ENCODE measurements at regions not wholly inside any gene's neighbourhood (a gene's known extent, or its start where the extent isn't known, plus 50 kb on each side); places are given as distances from the start of the nearest gene placed in this dataset.

- TF ChIP-seq YY1 (IDR thresholded peaks at IDR 0.05; ENCODE audit: insufficient read depth, insufficient read length) (no peak), SUZ12 (IDR thresholded peaks at IDR 0.05; ENCODE audit: extremely low read depth, insufficient read depth, insufficient read length) (no peak), ZNF274 (IDR thresholded peaks at IDR 0.05; ENCODE audit: low read depth, low read length) (no peak)
- Histone ChIP-seq H3K9me3 (ENCODE audit: insufficient read depth, low read length) (no peaks in the 10 kb centered on the region), H3K36me3 (ENCODE audit: insufficient read depth, insufficient read length, low read length) (peaks cover 60% of the 10 kb centered on the region), H3K27me3 (ENCODE audit: insufficient read depth, insufficient read length) (no peaks in the 10 kb centered on the region), H3K9ac (ENCODE audit: insufficient read length, low read depth) (peak overlapping the region; percentile 76), H3K4me3 (ENCODE audit: insufficient read length, low read depth) (no peak overlapping the region), H3K4me1 (ENCODE audit: insufficient read depth, insufficient read length) (peaks cover 35% of the 10 kb centered on the region)
- DNase-seq (ENCODE audit: low read depth, low spot score), result peak; percentile 54
These were observed 133.1 kb downstream of the NCOR2 start for GRCh38 chr12:124434354-124434753.

DNA sequence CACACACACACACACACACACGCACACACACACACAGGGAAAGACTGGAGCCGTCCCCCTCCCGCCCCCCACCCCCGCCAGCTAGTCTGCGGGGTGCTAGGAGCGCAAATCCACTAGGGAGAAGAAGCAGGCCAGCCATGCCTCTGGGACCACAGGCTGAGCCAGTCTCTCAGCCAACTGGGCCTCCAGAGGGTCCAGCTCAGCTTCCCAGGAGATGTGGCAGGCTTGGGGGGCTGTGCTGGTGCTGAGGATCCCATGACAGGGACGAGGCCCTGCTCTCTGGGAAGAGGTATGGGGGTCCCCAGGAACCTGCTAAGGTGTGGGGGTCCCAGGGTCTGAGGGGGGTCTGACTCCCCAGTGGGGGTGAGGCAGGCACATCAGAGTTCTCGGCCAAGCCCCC lies 133.5 kb downstream of the NCOR2 start:
- TF ChIP-seq ZNF274 (IDR thresholded peaks at IDR 0.05; ENCODE audit: low read depth, low read length) (no peak), SUZ12 (IDR thresholded peaks at IDR 0.05; ENCODE audit: extremely low read depth, insufficient read depth, insufficient read length) (no peak), YY1 (IDR thresholded peaks at IDR 0.05; ENCODE audit: insufficient read depth, insufficient read length) (no peak)
- peaks cover 40% of the 10 kb centered on the region for H3K4me1 ChIP-seq (ENCODE audit: insufficient read depth, insufficient read length)
- H3K36me3 ChIP-seq (ENCODE audit: insufficient read depth, insufficient read length, low read length), result peaks cover 63% of the 10 kb centered on the region
- no peaks in the 10 kb centered on the region for H3K9me3 ChIP-seq (ENCODE audit: insufficient read depth, low read length)
- H3K9ac ChIP-seq (ENCODE audit: insufficient read length, low read depth), result peak overlapping the region; percentile 76
- DNase-seq (ENCODE audit: low read depth, low spot score), result no peak
- H3K27me3 ChIP-seq (ENCODE audit: insufficient read depth, insufficient read length), result no peaks in the 10 kb centered on the region
- H3K4me3 ChIP-seq (ENCODE audit: insufficient read length, low read depth), result no peak overlapping the region

- peaks cover 42% of the 10 kb centered on the region for H3K4me1 ChIP-seq (ENCODE audit: insufficient read depth, insufficient read length)
- DNase-seq (ENCODE audit: low read depth, low spot score), result no peak
- no peaks in the 10 kb centered on the region for H3K27me3 ChIP-seq (ENCODE audit: insufficient read depth, insufficient read length)
- H3K36me3 ChIP-seq (ENCODE audit: insufficient read depth, insufficient read length, low read length), result peaks cover 63% of the 10 kb centered on the region
- H3K4me3 ChIP-seq (ENCODE audit: insufficient read length, low read depth), result no peak overlapping the region
- peak overlapping the region; percentile 54 for H3K9ac ChIP-seq (ENCODE audit: insufficient read length, low read depth)
- H3K9me3 ChIP-seq (ENCODE audit: insufficient read depth, low read length), result no peaks in the 10 kb centered on the region
- TF ChIP-seq ZNF274 (IDR thresholded peaks at IDR 0.05; ENCODE audit: low read depth, low read length) (no peak), SUZ12 (IDR thresholded peaks at IDR 0.05; ENCODE audit: extremely low read depth, insufficient read depth, insufficient read length) (no peak), YY1 (IDR thresholded peaks at IDR 0.05; ENCODE audit: insufficient read depth, insufficient read length) (no peak)
These were observed 134.1 kb downstream of the NCOR2 start for GRCh38 chr12:124433147-124433874.

- TF ChIP-seq SUZ12 (IDR thresholded peaks at IDR 0.05; ENCODE audit: extremely low read depth, insufficient read depth, insufficient read length) (no peak), YY1 (IDR thresholded peaks at IDR 0.05; ENCODE audit: insufficient read depth, insufficient read length) (no peak), ZNF274 (IDR thresholded peaks at IDR 0.05; ENCODE audit: low read depth, low read length) (no peak)
These were observed 135.0 kb downstream of the NCOR2 start for GRCh38 chr12:124432376-124432775.

DNA sequence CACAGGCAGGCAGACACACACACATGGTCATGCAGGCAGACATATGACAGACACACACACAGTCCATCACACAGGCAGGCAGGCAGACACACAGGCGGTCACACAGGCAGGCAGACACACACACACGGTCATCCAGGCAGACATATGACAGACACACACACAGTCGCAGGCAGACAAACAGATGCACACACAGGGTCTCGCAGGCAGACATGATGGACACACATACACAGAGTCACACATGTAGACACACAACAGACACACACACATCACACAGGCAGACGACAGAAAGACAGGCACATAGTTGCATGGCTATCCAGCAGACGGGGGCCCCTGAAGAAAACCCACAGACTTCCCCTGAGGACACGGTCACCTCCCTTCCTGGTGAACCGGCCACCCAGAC lies 135.4 kb downstream of the NCOR2 start:
- Histone ChIP-seq H3K9ac (ENCODE audit: insufficient read length, low read depth) (peak overlapping the region; percentile 22), H3K4me3 (ENCODE audit: insufficient read length, low read depth) (no peak overlapping the region), H3K9me3 (ENCODE audit: insufficient read depth, low read length) (no peaks in the 10 kb centered on the region), H3K36me3 (ENCODE audit: insufficient read depth, insufficient read length, low read length) (peaks cover 64% of the 10 kb centered on the region), H3K27me3 (ENCODE audit: insufficient read depth, insufficient read length) (no peaks in the 10 kb centered on the region), H3K4me1 (ENCODE audit: insufficient read depth, insufficient read length) (peaks cover 53% of the 10 kb centered on the region)
- TF ChIP-seq YY1 (IDR thresholded peaks at IDR 0.05; ENCODE audit: insufficient read depth, insufficient read length), result no peak
- no peak for TF ChIP-seq ZNF274 (IDR thresholded peaks at IDR 0.05; ENCODE audit: low read depth, low read length)
- no peak for TF ChIP-seq SUZ12 (IDR thresholded peaks at IDR 0.05; ENCODE audit: extremely low read depth, insufficient read depth, insufficient read length)
- no peak for DNase-seq (ENCODE audit: low read depth, low spot score)

More at GRCh38 chr12:124432376-124432775, 135.0 kb downstream of the NCOR2 start:
- no peak overlapping the region for H3K4me3 ChIP-seq (ENCODE audit: insufficient read length, low read depth)
- no peak for DNase-seq (ENCODE audit: low read depth, low spot score)
- H3K27me3 ChIP-seq (ENCODE audit: insufficient read depth, insufficient read length), result no peaks in the 10 kb centered on the region
- no peak overlapping the region for H3K9ac ChIP-seq (ENCODE audit: insufficient read length, low read depth)
- H3K4me1 ChIP-seq (ENCODE audit: insufficient read depth, insufficient read length), result peaks cover 49% of the 10 kb centered on the region
- no peaks in the 10 kb centered on the region for H3K9me3 ChIP-seq (ENCODE audit: insufficient read depth, low read length)
- H3K36me3 ChIP-seq (ENCODE audit: insufficient read depth, insufficient read length, low read length), result peaks cover 64% of the 10 kb centered on the region

DNA sequence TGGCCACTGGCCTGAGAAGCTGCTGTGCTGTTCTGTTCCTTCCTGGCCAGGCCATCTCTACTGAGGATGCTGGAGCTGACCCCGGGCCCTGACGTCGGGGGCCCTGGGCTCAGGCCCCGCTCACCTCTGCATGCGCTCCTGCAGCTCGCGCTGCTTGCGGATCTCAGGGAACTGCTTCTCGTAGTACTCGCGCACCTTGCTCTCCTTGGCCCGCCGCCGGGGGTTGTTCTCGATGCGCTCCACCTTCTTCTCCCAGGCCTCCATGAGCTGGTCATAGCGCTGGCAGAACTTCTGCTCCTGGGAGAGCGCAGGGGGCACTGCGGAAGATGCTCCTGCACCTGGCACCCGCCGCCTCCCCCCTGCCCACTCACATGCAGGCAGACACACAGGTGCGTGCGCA lies 135.6 kb downstream of the RFLNA start:
- Histone ChIP-seq H3K9ac (ENCODE audit: insufficient read length, low read depth) (no peak overlapping the region), H3K36me3 (ENCODE audit: insufficient read depth, insufficient read length, low read length) (peaks cover 67% of the 10 kb centered on the region), H3K4me3 (ENCODE audit: insufficient read length, low read depth) (no peak overlapping the region), H3K27me3 (ENCODE audit: insufficient read depth, insufficient read length) (no peaks in the 10 kb centered on the region), H3K4me1 (ENCODE audit: insufficient read depth, insufficient read length) (peaks cover 51% of the 10 kb centered on the region), H3K9me3 (ENCODE audit: insufficient read depth, low read length) (no peaks in the 10 kb centered on the region)
- TF ChIP-seq SUZ12 (IDR thresholded peaks at IDR 0.05; ENCODE audit: extremely low read depth, insufficient read depth, insufficient read length), result no peak
- TF ChIP-seq ZNF274 (IDR thresholded peaks at IDR 0.05; ENCODE audit: low read depth, low read length), result no peak
- no peak for TF ChIP-seq YY1 (IDR thresholded peaks at IDR 0.05; ENCODE audit: insufficient read depth, insufficient read length)
- no peak for DNase-seq (ENCODE audit: low read depth, low spot score)

DNA sequence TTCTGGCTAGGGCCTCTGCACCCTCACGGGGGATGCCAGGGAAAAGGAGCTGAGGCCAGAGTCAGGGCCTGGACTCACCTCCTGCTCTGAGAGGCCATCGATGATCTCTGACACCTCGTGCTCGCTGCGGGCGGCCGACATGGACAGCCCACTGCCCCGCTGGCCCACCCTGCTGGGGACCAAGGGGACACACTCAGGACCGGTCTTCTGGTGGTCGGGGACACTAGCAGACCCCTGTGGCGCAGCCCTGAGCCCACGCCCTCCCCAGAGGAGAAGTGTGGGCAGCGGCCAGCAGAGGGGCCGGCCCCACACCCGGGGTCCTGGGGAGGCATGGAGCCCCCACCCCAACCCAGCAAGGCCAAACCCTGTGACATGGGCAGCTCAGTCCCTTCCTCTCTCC lies 134.6 kb downstream of the RFLNA start:
- Histone ChIP-seq H3K4me1 (ENCODE audit: insufficient read depth, insufficient read length) (peaks cover 43% of the 10 kb centered on the region), H3K9ac (ENCODE audit: insufficient read length, low read depth) (no peak overlapping the region), H3K4me3 (ENCODE audit: insufficient read length, low read depth) (no peak overlapping the region), H3K36me3 (ENCODE audit: insufficient read depth, insufficient read length, low read length) (peaks cover 70% of the 10 kb centered on the region), H3K9me3 (ENCODE audit: insufficient read depth, low read length) (no peaks in the 10 kb centered on the region), H3K27me3 (ENCODE audit: insufficient read depth, insufficient read length) (no peaks in the 10 kb centered on the region)
- DNase-seq (ENCODE audit: low read depth, low spot score), result no peak
- no peak for TF ChIP-seq SUZ12 (IDR thresholded peaks at IDR 0.05; ENCODE audit: extremely low read depth, insufficient read depth, insufficient read length)
- TF ChIP-seq ZNF274 (IDR thresholded peaks at IDR 0.05; ENCODE audit: low read depth, low read length), result no peak
- no peak for TF ChIP-seq YY1 (IDR thresholded peaks at IDR 0.05; ENCODE audit: insufficient read depth, insufficient read length)
